Endothelial cell of umbilical vein (primary cell): ENCODE measurements at regions not wholly inside any gene's neighbourhood (a gene's known extent, or its start where the extent isn't known, plus 50 kb on each side); places are given as distances from the start of the nearest gene placed in this dataset.

ENCODE experiments used
- CTCF ChIP-seq, 2 donors: IDR thresholded peaks; 1 replicate in 1 of 2; 2 replicates in 1 of 2; pipeline ENCODE4 v1.5.1; 2011; ENCODE audit warnings: low read length in 2 of 2, mild to moderate bottlenecking in 2 of 2, moderate library complexity in 2 of 2, control low read depth in 1 of 2, inconsistent platforms in 1 of 2, low read depth in 1 of 2; ENCODE audit not compliant: insufficient read depth in 1 of 2; ENCODE audit errors: extremely low read depth in 1 of 2
- POLR2AphosphoS5 ChIP-seq: IDR thresholded peaks from 2 replicates; pipeline ENCODE4 v1.6.1; 2012; ENCODE audit warnings: low read depth, mild to moderate bottlenecking, control low read depth, low read length, moderate library complexity; ENCODE audit not compliant: insufficient read depth

DNA sequence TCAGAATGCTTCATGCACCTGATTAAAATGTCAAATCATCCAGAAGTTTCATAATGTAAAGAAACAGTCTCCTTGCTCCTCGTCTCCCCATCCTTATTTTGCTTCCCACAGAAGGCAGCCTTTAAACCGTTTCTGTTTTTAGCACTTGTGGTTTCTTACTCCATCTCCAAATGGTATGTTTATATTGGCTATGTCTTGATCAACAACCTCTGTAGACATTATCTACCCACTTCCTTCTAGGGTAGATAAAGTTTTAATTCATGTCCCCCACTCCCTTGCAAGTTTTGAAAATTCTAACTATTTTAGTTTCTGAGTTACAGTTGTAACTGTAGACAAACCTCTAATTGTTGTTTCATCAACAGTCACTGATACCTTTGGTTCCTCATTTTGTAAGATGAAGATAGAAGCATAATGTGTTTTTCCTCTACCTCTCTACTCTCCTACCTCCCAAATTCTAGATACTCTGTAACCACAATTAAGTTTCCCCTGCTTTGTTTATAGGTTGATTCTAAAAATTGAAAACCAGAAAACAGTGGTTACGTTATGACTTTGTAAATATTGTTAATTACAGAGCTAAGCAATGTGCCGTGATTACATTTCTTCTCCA is 291.7 kb upstream of the GATB start:
- no peak for TF ChIP-seq POLR2AphosphoS5
- no peak for TF ChIP-seq CTCF (IDR thresholded peaks at IDR 0.05; ENCODE audit: extremely low read depth in 1 of 2, insufficient read depth in 1 of 2, low read depth in 1 of 2, low read length in 2 of 2)
